SK-N-MC (cell line): ENCODE measurements at regions not wholly inside any gene's neighbourhood (a gene's known extent, or its start where the extent isn't known, plus 50 kb on each side); places are given as distances from the start of the nearest gene placed in this dataset.

Experiments used
- DNase-seq: peaks from one replicate; pipeline ENCODE4 v3.0.0-alpha.2; 2011; ENCODE audit warnings: low read depth, low spot score
- H3K27ac ChIP-seq: fragments of 200-600 bp; sonication (generic); 2 replicates; pipeline ENCODE4 v1.5.1; 2016; ENCODE audit warnings: mixed run types
- H3K36me3 ChIP-seq: fragments of 200-600 bp; sonication (generic); 2 replicates; pipeline ENCODE4 v1.6.1; 2017; ENCODE audit warnings: antibody characterized with exemption, low read length, mixed read lengths; ENCODE audit not compliant: insufficient read depth
- H3K4me3 ChIP-seq: fragments of 200-600 bp; sonication (generic); 2 replicates; pipeline ENCODE4 v1.5.1; 2016
- H3K9ac ChIP-seq: fragments of 200-600 bp; sonication (generic); 2 replicates; pipeline ENCODE4 v1.8.0; 2017; ENCODE audit warnings: mixed run types, mixed read lengths; ENCODE audit not compliant: insufficient read length
- H3K9me3 ChIP-seq: fragments of 200-600 bp; sonication (generic); 2 replicates; pipeline ENCODE4 v1.6.1; 2017; ENCODE audit warnings: low read depth, mild to moderate bottlenecking, antibody characterized with exemption, low read length, moderate library complexity, mixed read lengths
- EZH2 ChIP-seq: fragments of 200-600 bp; sonication (generic); IDR thresholded peaks from one replicate; pipeline ENCODE4 v1.6.1; 2017; ENCODE audit warnings: antibody characterized with exemption
- FOXP2 ChIP-seq: optimal IDR thresholded peaks from 2 replicates; pipeline ENCODE3; 2011; ENCODE audit warnings: mild to moderate bottlenecking, moderate library complexity; ENCODE audit not compliant: insufficient read depth; ENCODE audit errors: extremely low read length, control extremely low read depth
- POLR2AphosphoS5 ChIP-seq: IDR thresholded peaks from 2 replicates; pipeline ENCODE4 v1.6.1; 2012; ENCODE audit warnings: mild to moderate bottlenecking, low read depth, low read length, borderline replicate concordance

GRCh38 chr16:22753451-22753850 is 60.5 kb upstream of the HS3ST2 start:
- no peak overlapping the region for H3K4me3 ChIP-seq
- no peak for DNase-seq
- no peak overlapping the region for H3K27ac ChIP-seq
- H3K9ac ChIP-seq: no peak overlapping the region
- TF ChIP-seq EZH2 (no peak), FOXP2 (no peak)
- no peaks in the 10 kb centered on the region for H3K9me3 ChIP-seq
- H3K36me3 ChIP-seq: no peaks in the 10 kb centered on the region

GRCh38 chr16:22754577-22754976 is 59.4 kb upstream of the HS3ST2 start:
- no peak overlapping the region for H3K4me3 ChIP-seq
- H3K9ac ChIP-seq: no peak overlapping the region
- H3K27ac ChIP-seq: no peak overlapping the region
- no peaks in the 10 kb centered on the region for H3K36me3 ChIP-seq
- no peaks in the 10 kb centered on the region for H3K9me3 ChIP-seq
- no peak for DNase-seq
- no peak for TF ChIP-seq EZH2
- no peak for TF ChIP-seq FOXP2
- no peak for TF ChIP-seq POLR2AphosphoS5

DNA sequence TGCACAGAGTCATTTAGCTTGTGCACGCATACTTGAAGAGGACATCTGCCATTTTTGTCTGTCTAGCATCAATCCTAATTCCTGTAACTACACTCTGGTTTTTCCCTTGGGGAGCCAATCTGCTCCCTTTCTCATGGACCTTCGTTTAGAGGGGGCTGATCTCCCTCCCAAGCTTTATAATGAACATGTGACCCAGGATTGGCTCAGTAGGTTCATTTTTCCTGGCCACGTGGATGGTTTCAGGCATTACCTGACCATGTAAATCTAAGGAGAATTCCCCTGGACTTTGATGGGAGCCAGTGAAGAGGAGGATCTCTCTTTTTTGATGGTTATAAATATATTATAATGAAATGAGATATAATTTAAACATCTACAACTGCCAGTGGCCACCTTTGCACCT is 56.8 kb upstream of the HS3ST2 start:
- no peak overlapping the region for H3K9ac ChIP-seq
- no peaks in the 10 kb centered on the region for H3K9me3 ChIP-seq
- no peak overlapping the region for H3K27ac ChIP-seq
- TF ChIP-seq POLR2AphosphoS5 (no peak), FOXP2 (no peak), EZH2 (no peak)
- DNase-seq: no peak
- no peaks in the 10 kb centered on the region for H3K36me3 ChIP-seq
- H3K4me3 ChIP-seq: no peak overlapping the region

- DNase-seq: no peak
- Histone ChIP-seq H3K9me3 (no peaks in the 10 kb centered on the region), H3K4me3 (no peak overlapping the region), H3K36me3 (no peaks in the 10 kb centered on the region), H3K9ac (no peak overlapping the region), H3K27ac (no peak overlapping the region)
- no peak for TF ChIP-seq POLR2AphosphoS5
- TF ChIP-seq EZH2: no peak
- TF ChIP-seq FOXP2: no peak
Measured at GRCh38 chr16:22762486-22762885, 51.5 kb upstream of the HS3ST2 start.

GRCh38 chr16:22763437-22764080 is 50.4 kb upstream of the HS3ST2 start:
- DNase-seq: peak; percentile 18
- Histone ChIP-seq H3K9ac (no peak overlapping the region), H3K27ac (no peak overlapping the region), H3K36me3 (no peaks in the 10 kb centered on the region), H3K4me3 (no peak overlapping the region), H3K9me3 (no peaks in the 10 kb centered on the region)
- no peak for TF ChIP-seq EZH2
- TF ChIP-seq POLR2AphosphoS5: no peak
- TF ChIP-seq FOXP2: no peak
